ENCODE measurements at regions not wholly inside any gene's neighbourhood (a gene's known extent, or its start where the extent isn't known, plus 50 kb on each side); places are given as distances from the start of the nearest gene placed in this dataset.

DNA sequence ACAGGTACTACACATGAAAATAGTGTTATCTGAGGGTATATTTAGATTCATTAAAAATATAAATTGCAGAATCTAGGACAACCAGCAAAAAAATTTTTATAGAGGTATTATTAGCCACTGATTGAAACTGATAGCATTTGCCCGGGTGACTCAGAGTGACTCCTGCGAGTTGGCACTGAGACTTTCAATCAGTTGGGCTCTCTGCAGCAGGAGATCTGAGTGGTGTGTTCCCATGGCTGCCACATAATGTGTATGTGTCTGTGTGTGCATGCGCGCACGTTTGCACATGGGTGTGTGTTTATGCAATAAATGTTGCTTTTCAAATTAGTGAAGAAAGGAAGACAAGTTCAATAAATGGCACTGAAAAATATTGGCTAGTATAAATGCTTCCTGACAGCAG lies 100.1 kb upstream of the MRPS30 start:
- no peaks in the 10 kb centered on the region for H3K9me3 ChIP-seq (ENCODE audit: insufficient read depth, low read depth, low read length)
- no peaks in the 10 kb centered on the region for H3K79me2 ChIP-seq (ENCODE audit: insufficient read depth, low read length)
- no peaks in the 10 kb centered on the region for H3K4me1 ChIP-seq (ENCODE audit: insufficient read depth, low read length)
- DNase-seq (ENCODE audit: low read depth) (no peak), FAIRE-seq (no peak)
- H3K27ac ChIP-seq (ENCODE audit: low read depth, low read length): no peak overlapping the region
- no peak overlapping the region for H3K4me2 ChIP-seq (ENCODE audit: low read length)
- H3K9me3 Mint-ChIP-seq (ENCODE audit: unreplicated experiment): no peaks in the 10 kb centered on the region
- no peak overlapping the region for H3K4me3 Mint-ChIP-seq (ENCODE audit: unreplicated experiment)
- no peak overlapping the region for H3K27ac Mint-ChIP-seq (ENCODE audit: unreplicated experiment)
- TF ChIP-seq, protein P1, sequence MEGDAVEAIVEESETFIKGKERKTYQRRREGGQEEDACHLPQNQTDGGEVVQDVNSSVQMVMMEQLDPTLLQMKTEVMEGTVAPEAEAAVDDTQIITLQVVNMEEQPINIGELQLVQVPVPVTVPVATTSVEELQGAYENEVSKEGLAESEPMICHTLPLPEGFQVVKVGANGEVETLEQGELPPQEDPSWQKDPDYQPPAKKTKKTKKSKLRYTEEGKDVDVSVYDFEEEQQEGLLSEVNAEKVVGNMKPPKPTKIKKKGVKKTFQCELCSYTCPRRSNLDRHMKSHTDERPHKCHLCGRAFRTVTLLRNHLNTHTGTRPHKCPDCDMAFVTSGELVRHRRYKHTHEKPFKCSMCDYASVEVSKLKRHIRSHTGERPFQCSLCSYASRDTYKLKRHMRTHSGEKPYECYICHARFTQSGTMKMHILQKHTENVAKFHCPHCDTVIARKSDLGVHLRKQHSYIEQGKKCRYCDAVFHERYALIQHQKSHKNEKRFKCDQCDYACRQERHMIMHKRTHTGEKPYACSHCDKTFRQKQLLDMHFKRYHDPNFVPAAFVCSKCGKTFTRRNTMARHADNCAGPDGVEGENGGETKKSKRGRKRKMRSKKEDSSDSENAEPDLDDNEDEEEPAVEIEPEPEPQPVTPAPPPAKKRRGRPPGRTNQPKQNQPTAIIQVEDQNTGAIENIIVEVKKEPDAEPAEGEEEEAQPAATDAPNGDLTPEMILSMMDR (IDR thresholded peaks at IDR 0.05; ENCODE audit: insufficient read depth, low read depth, low read length): no peak
- no peak for TF ChIP-seq EZH2 (IDR thresholded peaks at IDR 0.05; ENCODE audit: insufficient read depth, low read length)
- H3K36me3 ChIP-seq (ENCODE audit: insufficient read depth, low read length): no peaks in the 10 kb centered on the region
- H3K4me1 Mint-ChIP-seq (ENCODE audit: low read depth, unreplicated experiment): no peaks in the 10 kb centered on the region
- no peak overlapping the region for H3K9ac ChIP-seq (ENCODE audit: low read length)
- H3K27me3 ChIP-seq (ENCODE audit: insufficient read depth, low read length): no peaks in the 10 kb centered on the region
- H3K4me3 ChIP-seq (ENCODE audit: insufficient read depth, low read depth, low read length): no peak overlapping the region
- H3K27me3 Mint-ChIP-seq (ENCODE audit: low read depth, unreplicated experiment): no peaks in the 10 kb centered on the region
- H4K20me1 ChIP-seq (ENCODE audit: insufficient read depth, low read length): no peaks in the 10 kb centered on the region
- no peak overlapping the region for H2AFZ ChIP-seq (ENCODE audit: low read depth, low read length)
- H3K36me3 Mint-ChIP-seq (ENCODE audit: low read depth, unreplicated experiment): no peaks in the 10 kb centered on the region

DNA sequence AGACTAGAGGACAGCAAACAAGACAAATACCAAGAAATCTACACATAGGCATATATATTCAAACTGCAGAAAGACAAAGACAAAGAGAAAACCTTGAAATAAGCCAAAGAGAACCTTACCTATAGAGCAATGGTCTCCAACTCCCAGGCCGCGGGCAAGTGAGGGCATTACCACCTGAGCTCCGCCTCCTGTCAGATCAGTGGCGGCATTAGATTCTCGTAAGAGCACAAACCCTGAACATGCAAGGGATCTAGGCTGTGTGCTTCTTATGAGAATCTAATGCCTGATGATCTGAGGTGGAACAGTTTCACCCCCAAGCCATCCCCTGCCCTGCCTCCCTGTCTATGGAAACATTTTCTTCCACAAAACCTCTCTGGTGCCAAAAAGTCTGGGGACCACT lies 101.0 kb upstream of the MRPS30 start:
- Histone ChIP-seq H4K20me1 (ENCODE audit: insufficient read depth, low read length) (no peaks in the 10 kb centered on the region), H3K4me2 (ENCODE audit: low read length) (no peak overlapping the region), H3K27me3 (ENCODE audit: insufficient read depth, low read length) (no peaks in the 10 kb centered on the region), H2AFZ (ENCODE audit: low read depth, low read length) (no peak overlapping the region), H3K9ac (ENCODE audit: low read length) (no peak overlapping the region), H3K4me1 (ENCODE audit: insufficient read depth, low read length) (no peaks in the 10 kb centered on the region), H3K4me3 (ENCODE audit: insufficient read depth, low read depth, low read length) (no peak overlapping the region), H3K79me2 (ENCODE audit: insufficient read depth, low read length) (no peaks in the 10 kb centered on the region), H3K27ac (ENCODE audit: low read depth, low read length) (no peak overlapping the region), H3K9me3 (ENCODE audit: insufficient read depth, low read depth, low read length) (no peaks in the 10 kb centered on the region), H3K36me3 (ENCODE audit: insufficient read depth, low read length) (no peaks in the 10 kb centered on the region)
- H3K36me3 Mint-ChIP-seq (ENCODE audit: low read depth, unreplicated experiment): no peaks in the 10 kb centered on the region
- H3K27ac Mint-ChIP-seq (ENCODE audit: unreplicated experiment): no peak overlapping the region
- no peak for DNase-seq (ENCODE audit: low read depth)
- H3K4me3 Mint-ChIP-seq (ENCODE audit: unreplicated experiment): no peak overlapping the region
- no peaks in the 10 kb centered on the region for H3K9me3 Mint-ChIP-seq (ENCODE audit: unreplicated experiment)
- no peak for FAIRE-seq
- TF ChIP-seq, protein P1 (IDR thresholded peaks at IDR 0.05; ENCODE audit: insufficient read depth, low read depth, low read length): no peak
- no peaks in the 10 kb centered on the region for H3K27me3 Mint-ChIP-seq (ENCODE audit: low read depth, unreplicated experiment)
- no peaks in the 10 kb centered on the region for H3K4me1 Mint-ChIP-seq (ENCODE audit: low read depth, unreplicated experiment)

DNA sequence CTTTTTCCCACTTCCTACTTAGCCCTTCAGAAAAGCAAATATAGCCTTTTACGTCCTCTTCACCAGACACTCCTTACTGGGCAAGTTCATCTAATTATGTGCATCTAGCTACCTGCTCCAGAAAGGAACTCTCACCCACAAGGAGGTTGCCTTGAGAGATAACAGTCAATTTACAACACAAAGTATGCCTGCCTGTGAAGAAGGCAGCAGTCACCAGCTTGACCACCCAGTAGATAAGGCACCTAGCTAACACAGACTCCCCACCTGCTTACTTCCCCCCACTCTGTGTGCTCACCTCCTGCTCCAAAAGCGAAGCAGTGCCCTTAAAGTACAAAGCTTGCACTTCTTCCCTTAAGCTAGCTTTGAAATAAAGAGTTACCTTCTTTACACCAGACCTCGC lies 111.7 kb upstream of the MRPS30 start:
- DNase-seq (ENCODE audit: low read depth): no peak
- Mint-ChIP-seq H3K27me3 (ENCODE audit: low read depth, unreplicated experiment) (no peaks in the 10 kb centered on the region), H3K4me1 (ENCODE audit: low read depth, unreplicated experiment) (no peaks in the 10 kb centered on the region), H3K9me3 (ENCODE audit: unreplicated experiment) (no peaks in the 10 kb centered on the region), H3K27ac (ENCODE audit: unreplicated experiment) (no peak overlapping the region), H3K36me3 (ENCODE audit: low read depth, unreplicated experiment) (no peaks in the 10 kb centered on the region), H3K4me3 (ENCODE audit: unreplicated experiment) (no peak overlapping the region)
- no peaks in the 10 kb centered on the region for H3K79me2 ChIP-seq (ENCODE audit: insufficient read depth, low read length)
- no peak overlapping the region for H3K4me2 ChIP-seq (ENCODE audit: low read length)
- H2AFZ ChIP-seq (ENCODE audit: low read depth, low read length): no peak overlapping the region
- H3K9me3 ChIP-seq (ENCODE audit: insufficient read depth, low read depth, low read length): no peaks in the 10 kb centered on the region
- no peaks in the 10 kb centered on the region for H3K4me1 ChIP-seq (ENCODE audit: insufficient read depth, low read length)
- H3K27ac ChIP-seq (ENCODE audit: low read depth, low read length): no peak overlapping the region
- no peak overlapping the region for H3K4me3 ChIP-seq (ENCODE audit: insufficient read depth, low read depth, low read length)
- no peaks in the 10 kb centered on the region for H3K27me3 ChIP-seq (ENCODE audit: insufficient read depth, low read length)
- no peak overlapping the region for H3K9ac ChIP-seq (ENCODE audit: low read length)
- no peaks in the 10 kb centered on the region for H3K36me3 ChIP-seq (ENCODE audit: insufficient read depth, low read length)
- TF ChIP-seq, protein P1 (IDR thresholded peaks at IDR 0.05; ENCODE audit: insufficient read depth, low read depth, low read length): no peak
- TF ChIP-seq EZH2 (IDR thresholded peaks at IDR 0.05; ENCODE audit: insufficient read depth, low read length): no peak
- no peak for FAIRE-seq
- H4K20me1 ChIP-seq (ENCODE audit: insufficient read depth, low read length): no peaks in the 10 kb centered on the region

Data from astrocyte (in vitro differentiated cells and primary cell).